ENCODE measurements at regions not wholly inside any gene's neighbourhood (a gene's known extent, or its start where the extent isn't known, plus 50 kb on each side); places are given as distances from the start of the nearest gene placed in this dataset.

GRCh38 chr16:82405736-82406135, 221.0 kb upstream of the CDH13 start:
- no peak for DNase-seq (ENCODE audit: low read depth)

DNA sequence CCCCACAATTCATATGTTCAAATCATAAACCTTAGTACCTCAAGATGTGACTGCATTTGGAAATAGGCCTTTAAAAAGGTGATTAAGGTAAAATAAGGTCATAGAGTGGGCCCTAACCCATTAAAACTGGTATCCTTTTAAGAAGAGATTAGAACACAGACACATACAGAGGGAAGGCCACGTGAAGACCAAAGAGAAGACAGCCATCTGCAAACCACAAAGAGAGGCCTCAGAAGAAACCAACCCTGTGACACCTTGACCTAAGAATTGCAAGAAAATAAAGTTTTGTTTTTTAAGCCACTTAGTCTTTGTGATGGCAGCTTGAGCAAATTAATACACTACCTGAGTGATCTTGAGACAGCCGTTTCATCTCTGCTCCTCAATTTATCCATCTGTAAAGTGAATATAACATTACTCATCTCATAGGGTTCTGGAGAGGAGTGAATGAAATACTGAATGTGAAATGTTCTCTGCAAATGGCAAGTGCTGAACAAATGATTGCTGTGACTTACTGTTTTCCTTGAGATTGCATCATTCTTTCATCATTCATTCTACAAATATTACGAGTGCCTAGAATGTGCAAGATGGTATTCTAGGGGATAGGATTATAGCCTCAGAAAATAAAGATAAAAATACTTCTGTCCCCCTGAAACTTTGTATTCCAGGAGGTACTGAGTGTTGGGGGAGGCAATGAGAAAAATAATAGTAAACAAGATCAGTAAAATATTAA, 222.0 kb upstream of the CDH13 start:
- DNase-seq (ENCODE audit: low read depth), result no peak

DNA sequence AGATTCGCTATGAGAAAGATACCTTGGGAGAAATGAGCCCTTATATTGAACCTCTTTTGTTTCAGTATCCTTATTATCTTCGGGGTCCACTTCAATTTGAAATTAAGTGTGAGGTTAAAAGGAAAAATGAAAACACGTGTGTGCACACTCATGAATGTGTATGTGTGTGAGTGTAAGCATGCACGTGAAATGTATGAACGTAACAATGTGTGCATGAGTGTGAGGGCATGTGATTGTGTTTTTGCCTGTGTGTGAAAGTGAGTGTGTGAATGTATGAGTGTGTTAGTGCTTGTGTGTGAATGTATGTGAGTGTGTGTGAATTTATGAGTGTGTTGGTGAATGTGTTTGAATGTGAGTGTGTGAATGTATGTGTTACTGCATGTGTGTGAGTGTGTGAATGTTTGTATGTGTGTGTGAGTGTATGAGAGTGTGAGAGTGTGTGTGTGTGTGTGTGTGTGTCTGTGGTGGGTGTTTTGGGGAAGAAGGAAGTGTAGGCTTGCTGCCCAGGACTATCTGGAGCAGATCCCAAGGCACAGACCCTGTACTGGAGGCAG, 224.0 kb upstream of the CDH13 start:
- no peak for DNase-seq (ENCODE audit: low read depth)

DNA sequence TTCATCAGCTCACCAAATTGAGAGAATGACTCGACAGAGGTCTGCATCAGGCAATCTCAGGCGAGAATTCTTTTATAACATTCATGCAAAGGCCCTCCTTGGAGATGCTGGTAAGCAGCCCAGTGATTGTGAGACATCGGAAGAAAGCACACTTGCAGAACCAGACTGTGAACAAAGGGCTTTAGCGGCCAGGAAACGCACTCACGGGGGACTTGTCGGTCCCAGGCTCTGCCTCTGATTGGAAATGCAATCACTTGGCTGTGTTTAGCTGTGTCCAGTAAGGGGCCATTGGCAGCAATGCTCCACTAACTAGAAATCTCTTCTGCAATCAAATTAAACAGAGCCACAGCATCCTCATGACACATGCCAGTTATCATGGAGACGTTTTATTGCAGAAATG, 226.7 kb upstream of the CDH13 start:
- no peak for DNase-seq (ENCODE audit: low read depth)

- DNase-seq (ENCODE audit: low read depth), result no peak
Measured at GRCh38 chr16:82396509-82396908, 226.5 kb upstream of the MPHOSPH6 start.

DNA sequence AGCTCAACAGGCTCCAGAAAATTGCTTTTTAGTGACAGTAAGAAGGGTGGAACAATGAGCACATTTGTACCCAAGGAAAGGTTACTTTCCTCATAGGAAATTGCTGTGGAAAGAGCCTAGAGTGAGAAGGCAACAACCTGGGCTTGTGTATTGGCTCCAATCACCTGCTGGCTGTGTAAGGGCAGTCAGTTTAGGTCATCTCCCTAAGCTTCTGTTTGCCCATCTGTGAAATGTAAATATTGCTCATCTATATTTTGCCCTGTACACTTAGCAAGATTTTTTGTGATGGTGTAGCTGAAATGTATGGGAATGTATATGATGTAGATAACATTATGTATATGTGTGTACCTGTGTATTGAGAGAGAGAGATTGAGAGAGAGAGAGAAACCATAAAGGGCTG, 225.2 kb upstream of the MPHOSPH6 start:
- DNase-seq (ENCODE audit: low read depth), result no peak

- DNase-seq (ENCODE audit: low read depth), result no peak
Measured at GRCh38 chr16:82391690-82392089, 221.7 kb upstream of the MPHOSPH6 start.

GRCh38 chr16:82389956-82390650, 220.1 kb upstream of the MPHOSPH6 start:
- no peak for DNase-seq (ENCODE audit: low read depth)

DNA sequence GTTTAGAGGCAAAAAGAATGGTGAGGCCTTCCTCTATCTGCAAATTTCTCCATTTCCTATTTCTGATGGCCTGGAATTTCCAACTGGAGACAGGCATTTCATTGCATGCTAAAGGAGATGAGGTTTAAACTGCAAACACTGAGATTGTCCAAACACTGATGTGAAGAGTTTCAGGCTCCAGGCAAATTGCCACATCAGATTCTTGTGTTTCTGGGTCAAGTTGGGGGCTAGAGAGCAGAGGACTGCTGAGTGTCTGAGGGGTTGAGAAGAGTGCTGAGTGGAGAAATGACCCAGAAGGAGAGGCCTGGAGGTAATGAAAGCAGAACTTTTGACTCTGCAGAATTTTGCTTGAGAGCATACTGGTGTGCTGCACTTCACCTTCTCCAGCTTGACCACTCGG, 216.7 kb upstream of the MPHOSPH6 start:
- no peak for DNase-seq (ENCODE audit: low read depth)

DNA sequence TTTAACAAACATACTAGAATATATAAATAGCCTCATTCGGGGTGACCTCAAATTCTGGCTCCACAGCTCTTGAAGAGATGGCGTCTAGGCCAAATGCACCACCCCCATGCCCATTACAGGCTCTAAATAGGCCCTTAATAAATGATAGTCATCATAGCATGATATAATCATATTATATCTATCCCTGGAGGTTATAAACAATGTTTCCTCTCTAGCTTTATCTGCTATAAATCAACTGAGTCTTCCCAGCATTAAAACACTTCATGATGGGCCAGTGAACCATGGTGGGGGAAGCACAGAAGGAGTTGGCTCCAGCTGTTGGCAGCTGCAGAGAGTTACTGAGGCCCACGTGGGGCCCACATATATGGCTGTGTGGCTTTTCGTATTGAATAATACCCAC, 214.9 kb upstream of the MPHOSPH6 start:
- no peak for DNase-seq (ENCODE audit: low read depth)

GRCh38 chr16:82384017-82384416, 214.0 kb upstream of the MPHOSPH6 start:
- DNase-seq (ENCODE audit: low read depth), result no peak

GRCh38 chr16:82382521-82382920, 212.5 kb upstream of the MPHOSPH6 start:
- DNase-seq (ENCODE audit: low read depth), result no peak

DNA sequence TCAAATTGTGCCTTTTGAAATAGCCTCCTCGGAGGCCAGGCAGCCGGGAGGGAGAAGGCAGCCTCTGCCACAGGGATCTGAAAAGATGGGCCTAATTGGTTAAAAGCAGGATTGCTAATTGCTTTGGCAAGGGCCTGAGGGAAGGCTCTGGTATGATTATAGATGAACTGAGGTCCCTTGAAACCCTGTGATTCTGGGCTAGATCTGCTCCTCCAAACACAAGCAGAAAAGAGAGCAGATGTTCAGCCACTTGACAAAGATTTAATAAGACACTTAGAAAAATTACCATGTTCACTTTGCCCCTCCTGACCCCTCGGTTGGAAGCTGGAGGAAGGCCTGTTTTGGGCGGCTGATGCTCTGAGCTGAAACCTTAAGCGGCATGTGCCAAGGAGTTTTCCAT, 209.5 kb upstream of the MPHOSPH6 start:
- DNase-seq (ENCODE audit: low read depth), result no peak

GRCh38 chr16:82373976-82374375, 204.0 kb upstream of the MPHOSPH6 start:
- no peak for DNase-seq (ENCODE audit: low read depth)

DNA sequence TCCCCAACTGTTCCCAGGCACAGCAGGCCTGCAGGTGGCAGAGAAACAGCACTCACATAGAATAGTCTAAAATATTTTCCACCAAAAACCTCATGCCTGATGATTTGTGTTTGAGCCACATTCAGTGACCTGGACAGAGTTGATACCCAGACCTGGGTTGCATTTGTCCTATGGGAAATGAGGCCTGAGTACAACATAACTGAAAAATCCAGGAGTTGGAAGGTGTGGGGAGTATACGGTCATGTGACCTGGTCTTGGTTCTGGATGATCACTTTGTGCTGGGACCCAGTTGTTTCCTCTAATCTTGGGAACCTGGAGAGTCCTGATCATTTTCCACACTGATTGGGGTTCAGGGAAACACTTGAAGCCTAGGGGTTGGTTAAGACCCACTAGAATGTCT, 200.3 kb upstream of the MPHOSPH6 start:
- no peak for DNase-seq (ENCODE audit: low read depth)

DNA sequence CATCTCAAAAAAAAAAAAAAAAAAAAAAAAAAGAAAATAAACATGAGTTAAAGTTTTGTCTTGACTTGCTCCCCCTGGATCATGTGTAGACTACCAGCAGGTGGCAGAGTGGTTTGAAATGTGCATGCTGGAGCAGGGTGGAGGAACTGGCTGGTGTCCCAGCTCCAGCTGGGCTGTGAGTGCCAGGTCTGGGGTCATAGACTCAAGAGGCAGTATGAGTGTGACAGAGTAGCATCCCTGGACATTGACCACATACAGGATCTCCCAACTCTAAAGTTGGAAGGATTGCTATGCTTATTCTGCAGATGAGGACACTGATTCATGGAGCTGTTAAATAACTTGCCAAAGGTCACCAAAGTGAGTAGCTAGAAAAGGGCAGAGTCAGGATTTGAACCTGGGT, 198.0 kb upstream of the MPHOSPH6 start:
- DNase-seq (ENCODE audit: low read depth), result peak; percentile 62

DNA sequence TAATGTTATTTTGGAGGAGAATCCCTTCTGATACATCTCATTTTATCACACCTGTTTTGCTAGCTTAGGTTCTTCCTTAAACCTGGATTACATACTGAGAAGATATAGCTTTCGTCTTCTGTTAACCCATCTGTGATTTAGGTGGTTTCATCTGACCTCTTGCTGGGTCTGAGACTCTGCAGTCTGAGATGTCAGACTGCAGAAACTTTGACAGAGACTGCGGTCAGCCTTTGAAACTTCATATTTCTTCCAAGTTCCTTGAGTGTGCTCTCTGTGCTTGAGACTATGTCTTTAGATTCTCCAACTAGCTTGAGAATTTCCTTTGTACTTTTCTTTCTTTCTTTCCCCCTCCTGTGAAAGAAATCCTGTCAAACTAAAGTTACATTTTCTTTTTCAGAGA, 196.4 kb upstream of the MPHOSPH6 start:
- no peak for DNase-seq (ENCODE audit: low read depth)

GRCh38 chr16:82364690-82365089, 194.7 kb upstream of the MPHOSPH6 start:
- DNase-seq (ENCODE audit: low read depth), result no peak

DNA sequence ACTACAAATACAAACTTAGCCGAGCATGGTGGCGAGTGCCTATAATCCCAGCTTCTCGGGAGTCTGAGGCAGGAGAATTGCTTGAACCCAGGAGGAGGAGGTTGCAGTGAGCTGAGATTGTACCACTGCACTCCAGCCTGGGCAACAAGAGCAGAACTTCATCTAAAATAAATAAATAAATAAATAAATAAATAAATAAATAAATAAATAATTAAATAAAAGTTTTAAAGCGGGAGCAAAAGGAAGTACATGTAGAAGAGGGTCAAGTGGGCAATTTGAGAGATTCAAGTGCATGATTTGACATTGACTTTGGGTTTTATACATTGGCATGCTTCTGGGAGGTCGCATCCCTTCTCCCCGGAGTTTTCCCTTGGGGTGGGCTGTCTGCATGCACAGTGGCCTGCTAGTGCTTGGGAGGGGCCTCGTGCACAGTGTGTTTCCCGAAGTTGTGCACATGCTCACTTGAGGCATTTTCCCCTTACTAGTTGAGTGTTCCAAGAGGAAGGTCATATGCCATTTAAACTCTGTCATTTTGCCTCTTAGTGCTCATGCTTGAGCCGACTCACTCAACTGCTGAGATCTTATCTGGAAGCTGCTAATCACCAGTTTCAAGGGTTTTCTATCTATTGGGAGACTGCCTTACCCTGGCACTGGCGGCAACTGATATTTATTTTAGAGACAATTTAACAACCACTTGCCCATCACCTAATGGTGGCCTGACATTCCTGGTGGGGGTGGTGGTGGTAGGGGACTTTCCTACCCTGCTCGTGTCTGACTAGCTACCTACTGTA, 193.2 kb upstream of the MPHOSPH6 start:
- no peak for DNase-seq (ENCODE audit: low read depth)

- no peak for DNase-seq (ENCODE audit: low read depth)
Measured at GRCh38 chr16:82361885-82362284, 191.9 kb upstream of the MPHOSPH6 start.

- peak; percentile 17 for DNase-seq (ENCODE audit: low read depth)
Measured at GRCh38 chr16:82360024-82360783, 190.2 kb upstream of the MPHOSPH6 start.
